HepG2 (cell line): ENCODE measurements at regions not wholly inside any gene's neighbourhood (a gene's known extent, or its start where the extent isn't known, plus 50 kb on each side); places are given as distances from the start of the nearest gene placed in this dataset.

Experiments used
- ATAC-seq: fragments of 200-7000 bp; cut with Tn5 transposase; 3 replicates; pipeline ENCODE4 v1.9.1; 2020; ENCODE audit warnings: mild to moderate bottlenecking, moderate library complexity
- BruUV-seq: library from RNA; stranded (reverse); fragments of 400-500 nt; replicated peaks from 2 replicates; lab custom pipeline; 2021; lab: Mats Ljungman, UMichigan
- CTCF ChIA-PET: fragments of 300-600 bp; formaldehyde crosslinking; extraction: SDS; loops from one replicate; lab custom pipeline; 2021; ENCODE audit warnings: low total read pairs, inconsistent platforms, low intra/inter-chr PET ratio; lab: Yijun Ruan, JAX
- POLR2A ChIA-PET: fragments of 350-600 bp; sonication (Branson Sonifier 250); formaldehyde crosslinking; loops from one replicate; lab custom pipeline; 2020; ENCODE audit warnings: antibody characterized with exemption, inconsistent platforms; lab: Yijun Ruan, JAX
- DNase-seq: peaks from one replicate; pipeline ENCODE4 v3.0.0-alpha.2; 2015; ENCODE audit warnings: low spot score
- FAIRE-seq: peaks from 3 replicates; lab custom pipeline; 2011; peaks lifted over from hg19 to GRCh38; lab: Jason Lieb, UNC
- H2AFZ ChIP-seq: one replicate; pipeline ENCODE4 v1.6.1; 2011; ENCODE audit warnings: low read length, inconsistent platforms
- H3K27ac ChIP-seq: fragments of 300-600 bp; 3 replicates; pipeline ENCODE4 v1.8.0; 2011; ENCODE audit warnings: mixed run types, mild to moderate bottlenecking, mixed read lengths, low read length, inconsistent platforms; ENCODE audit not compliant: insufficient read depth; ENCODE audit errors: extremely low read length
- H3K27me3 ChIP-seq, 2 experiments: fragments of 200-600 bp in 1 of 2; 2 replicates in 1 of 2; 3 replicates in 1 of 2; pipeline versions ENCODE4 v1.6.0 to v1.8.0; 2011; ENCODE audit warnings: low read length in 2 of 2, mild to moderate bottlenecking in 2 of 2, moderate library complexity in 2 of 2, inconsistent platforms in 1 of 2; ENCODE audit not compliant: insufficient read depth in 2 of 2, control insufficient read depth in 1 of 2
- H3K36me3 ChIP-seq, 2 experiments: fragments of 200-600 bp in 1 of 2; replicated peaks in 1 of 2; 2 replicates in 1 of 2; 3 replicates in 1 of 2; pipeline versions ENCODE4 v1.5.1 to v1.8.0; 2011; ENCODE audit warnings: low read length in 2 of 2, inconsistent platforms in 1 of 2; ENCODE audit not compliant: insufficient read depth in 2 of 2, control insufficient read depth in 1 of 2
- H3K4me1 ChIP-seq: 2 replicates; pipeline ENCODE4 v1.5.1; 2012; ENCODE audit warnings: low read length, inconsistent platforms; ENCODE audit not compliant: insufficient read depth
- H3K4me2 ChIP-seq: 2 replicates; pipeline ENCODE4 v1.6.0; 2011; ENCODE audit warnings: low read depth, low read length, inconsistent platforms
- H3K4me3 ChIP-seq, 3 experiments: fragments of 200-600 bp in 1 of 3; sonication (generic), shearing (Covaris generic) in 1 of 3; replicated peaks in 1 of 3; 2 replicates each; pipeline ENCODE4 v1.5.1; 2011 to 2016; ENCODE audit warnings: low read length in 3 of 3, inconsistent platforms in 2 of 3, low read depth in 2 of 3, mild to moderate bottlenecking in 2 of 3, control low read depth in 1 of 3, mixed read lengths in 1 of 3; ENCODE audit not compliant: insufficient read depth in 1 of 3
- H3K79me2 ChIP-seq: one replicate; pipeline ENCODE4 v1.6.1; 2011; ENCODE audit warnings: low read length, inconsistent platforms; ENCODE audit not compliant: insufficient read depth
- H3K9ac ChIP-seq: 2 replicates; pipeline ENCODE4 v1.6.0; 2011; ENCODE audit warnings: mild to moderate bottlenecking, low read depth, low read length, inconsistent platforms; ENCODE audit not compliant: insufficient read depth
- H3K9me3 ChIP-seq: 2 replicates; pipeline ENCODE4 v1.5.1; 2012; ENCODE audit warnings: mild to moderate bottlenecking, low read length
- H4K20me1 ChIP-seq: 2 replicates; pipeline ENCODE4 v1.6.0; 2011; ENCODE audit warnings: inconsistent platforms, mild to moderate bottlenecking, low read length, moderate library complexity; ENCODE audit not compliant: insufficient read depth
- AHR ChIP-seq: IDR thresholded peaks from 2 replicates; pipeline ENCODE4 v1.6.1; 2018; ENCODE audit warnings: missing genetic modification reagents, missing compliant biosample characterization
- ARID2 ChIP-seq: sonication (generic); formaldehyde crosslinking; IDR thresholded peaks from 2 replicates; pipeline ENCODE4 v1.8.1; 2022; ENCODE audit warnings: mild to moderate bottlenecking, missing genetic modification reagents, borderline replicate concordance
- DR1 ChIP-seq: sonication (generic); formaldehyde crosslinking; IDR thresholded peaks from 2 replicates; pipeline ENCODE4 v1.8.0; 2021; ENCODE audit warnings: mild to moderate bottlenecking, missing genetic modification reagents, inconsistent platforms
- GLI4 ChIP-seq: sonication (generic); formaldehyde crosslinking; IDR thresholded peaks from 2 replicates; pipeline ENCODE4 v1.5.1; 2020; ENCODE audit warnings: missing genetic modification reagents, mild to moderate bottlenecking, moderate library complexity, borderline replicate concordance
- HDAC1 ChIP-seq: sonication (generic); formaldehyde crosslinking; IDR thresholded peaks from 2 replicates; pipeline ENCODE4 v1.5.1; 2020; ENCODE audit warnings: mild to moderate bottlenecking, missing genetic modification reagents
- NAIF1 ChIP-seq: sonication (generic); formaldehyde crosslinking; IDR thresholded peaks from 2 replicates; pipeline ENCODE4 v1.5.0; 2020; ENCODE audit warnings: mild to moderate bottlenecking, missing genetic modification reagents, borderline replicate concordance
- NR1H2 ChIP-seq: sonication (generic); formaldehyde crosslinking; IDR thresholded peaks from 2 replicates; pipeline ENCODE4 v1.8.1; 2022; ENCODE audit warnings: low read depth, missing genetic modification reagents, borderline replicate concordance
- SRSF1 ChIP-seq: fragments of 200-400 bp; formaldehyde crosslinking; optimal IDR thresholded peaks from 2 replicates; pipeline ENCODE3; 2017; ENCODE audit warnings: mild to moderate bottlenecking, low read depth, low read length, moderate library complexity
- ZIK1 ChIP-seq: sonication (generic); formaldehyde crosslinking; IDR thresholded peaks from 2 replicates; pipeline ENCODE4 v1.5.0; 2020; ENCODE audit warnings: mild to moderate bottlenecking, low read depth, missing genetic modification reagents, borderline replicate concordance
- ZNF207 ChIP-seq: fragments of 450-650 bp; IDR thresholded peaks from 2 replicates; pipeline ENCODE4 v1.6.1; 2016; ENCODE audit warnings: antibody characterized with exemption, borderline replicate concordance
- ZNF337 ChIP-seq: sonication (generic); formaldehyde crosslinking; IDR thresholded peaks from 2 replicates; pipeline ENCODE4 v1.5.1; 2020; ENCODE audit warnings: missing genetic modification reagents, low read depth, mild to moderate bottlenecking, borderline replicate concordance
- ZNF770 ChIP-seq: sonication (generic); formaldehyde crosslinking; IDR thresholded peaks from 2 replicates; pipeline ENCODE4 v1.5.0; 2020; ENCODE audit warnings: mild to moderate bottlenecking, missing genetic modification reagents
- WGBS: methylation state at CpG from one replicate; pipeline ENCODE4 v1.1.6; 2017; ENCODE audit warnings: low lambda C conversion rate; 5-methylcytosine and 5-hydroxymethylcytosine counted together
- in situ Hi-C: cut with HindIII; loops from 2 replicates; pipeline ENCODE4 v1.10.0; 2017; ENCODE audit warnings: low pct_unique_long_range_greater_than_20kb; ENCODE audit not compliant: extremely low pct_ligation_motif_present
- intact Hi-C: fragments of 100-400 bp; cut with micrococcal nuclease; formaldehyde crosslinking; loops from one replicate; pipeline ENCODE4 v1.10.0; 2022; ENCODE audit not compliant: unreplicated experiment
- TF ChIP-seq, protein P1 (sequence below): sonication (generic); formaldehyde crosslinking; IDR thresholded peaks from 2 replicates; pipeline ENCODE4 v1.9.0; 2021; ENCODE audit warnings: missing genetic modification reagents, mild to moderate bottlenecking, borderline replicate concordance

GRCh38 chr10:53679666-53680065, 907.1 kb upstream of the MBL2 start:
- intact Hi-C loops (no loop called here), in situ Hi-C loops (no loop called here)
- no peaks in the 10 kb centered on the region for H3K9me3 ChIP-seq
- DNase-seq (no peak), FAIRE-seq (no peak), ATAC-seq (no peak)
- CTCF ChIA-PET = no interaction called here
- no peaks in the 10 kb centered on the region for H4K20me1 ChIP-seq
- no peaks in the 10 kb centered on the region for H3K4me1 ChIP-seq
- BruUV-seq = no TSS peak
- no peaks in the 10 kb centered on the region for H3K36me3 ChIP-seq
- no peak overlapping the region for H3K4me3 ChIP-seq
- 4% methylated on average over 2 of the region's 2 CpGs for WGBS
- no peak overlapping the region for H2AFZ ChIP-seq
- TF ChIP-seq HDAC1 (CRISPR knock-in tag) (no peak), ZNF337 (CRISPR knock-in tag) (no peak), SRSF1 (no peak), NR1H2 (CRISPR knock-in tag) (no peak), DR1 (no peak), GLI4 (CRISPR knock-in tag) (no peak), ZNF207 (no peak)
- TF ChIP-seq, protein P1, sequence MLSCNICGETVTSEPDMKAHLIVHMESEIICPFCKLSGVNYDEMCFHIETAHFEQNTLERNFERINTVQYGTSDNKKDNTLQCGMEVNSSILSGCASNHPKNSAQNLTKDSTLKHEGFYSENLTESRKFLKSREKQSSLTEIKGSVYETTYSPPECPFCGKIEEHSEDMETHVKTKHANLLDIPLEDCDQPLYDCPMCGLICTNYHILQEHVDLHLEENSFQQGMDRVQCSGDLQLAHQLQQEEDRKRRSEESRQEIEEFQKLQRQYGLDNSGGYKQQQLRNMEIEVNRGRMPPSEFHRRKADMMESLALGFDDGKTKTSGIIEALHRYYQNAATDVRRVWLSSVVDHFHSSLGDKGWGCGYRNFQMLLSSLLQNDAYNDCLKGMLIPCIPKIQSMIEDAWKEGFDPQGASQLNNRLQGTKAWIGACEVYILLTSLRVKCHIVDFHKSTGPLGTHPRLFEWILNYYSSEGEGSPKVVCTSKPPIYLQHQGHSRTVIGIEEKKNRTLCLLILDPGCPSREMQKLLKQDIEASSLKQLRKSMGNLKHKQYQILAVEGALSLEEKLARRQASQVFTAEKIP (CRISPR knock-in tag) = no peak
- H3K27ac ChIP-seq = no peak overlapping the region
- H3K27me3 ChIP-seq = no peaks in the 10 kb centered on the region
- POLR2A ChIA-PET = no interaction called here
- H3K9ac ChIP-seq = no peak overlapping the region
- no peaks in the 10 kb centered on the region for H3K79me2 ChIP-seq
- no peak overlapping the region for H3K4me2 ChIP-seq

- Histone ChIP-seq H3K27me3 (no peaks in the 10 kb centered on the region), H3K79me2 (no peaks in the 10 kb centered on the region), H3K4me2 (no peak overlapping the region), H3K9ac (no peak overlapping the region), H3K27ac (no peak overlapping the region), H3K4me1 (no peaks in the 10 kb centered on the region), H2AFZ (no peak overlapping the region), H4K20me1 (no peaks in the 10 kb centered on the region), H3K9me3 (no peaks in the 10 kb centered on the region), H3K36me3 (no peaks in the 10 kb centered on the region), H3K4me3 (no peak overlapping the region)
- FAIRE-seq (no peak), DNase-seq (no peak), ATAC-seq (no peak)
- in situ Hi-C loops (no loop called here), intact Hi-C loops (no loop called here)
- ChIA-PET CTCF (no interaction called here), POLR2A (no interaction called here)
- no TSS peak for BruUV-seq
- WGBS = 0% methylated on average over 1 of the region's 1 CpG
- no peak for TF ChIP-seq ARID2 (CRISPR knock-in tag)
- TF ChIP-seq AHR (CRISPR knock-in tag) = no peak
- no peak for TF ChIP-seq ZIK1 (CRISPR knock-in tag)
- no peak for TF ChIP-seq NAIF1
- no peak for TF ChIP-seq ZNF770 (CRISPR knock-in tag)
Observed at GRCh38 chr10:53675177-53675576, 902.6 kb upstream of the MBL2 start.
